ENCODE measurements at regions not wholly inside any gene's neighbourhood (a gene's known extent, or its start where the extent isn't known, plus 50 kb on each side); places are given as distances from the start of the nearest gene placed in this dataset.

GRCh38 chr1:94362466-94363058 lies 55.6 kb upstream of the ABCD3 start:
- TF ChIP-seq CTCF (IDR thresholded peaks at IDR 0.05) = no peak

GRCh38 chr1:94358630-94359599 lies 59.3 kb upstream of the ABCD3 start:
- TF ChIP-seq CTCF (IDR thresholded peaks at IDR 0.05) = no peak
- DNase-seq (ENCODE audit: low spot score) = no peak
- no peak overlapping the region for H3K27ac ChIP-seq

More at GRCh38 chr1:94362466-94363058, 55.6 kb upstream of the ABCD3 start:
- Histone ChIP-seq H3K4me3 (no peak overlapping the region), H3K27ac (no peak overlapping the region)
- no peak for DNase-seq (ENCODE audit: low spot score)

GRCh38 chr1:94357661-94358060 lies 60.5 kb upstream of the ABCD3 start:
- DNase-seq (ENCODE audit: low spot score) = no peak
- Histone ChIP-seq H3K4me3 (no peak overlapping the region), H3K27ac (no peak overlapping the region)
- TF ChIP-seq CTCF (IDR thresholded peaks at IDR 0.05) = no peak

More at GRCh38 chr1:94358630-94359599, 59.3 kb upstream of the ABCD3 start:
- no peak overlapping the region for H3K4me3 ChIP-seq

DNA sequence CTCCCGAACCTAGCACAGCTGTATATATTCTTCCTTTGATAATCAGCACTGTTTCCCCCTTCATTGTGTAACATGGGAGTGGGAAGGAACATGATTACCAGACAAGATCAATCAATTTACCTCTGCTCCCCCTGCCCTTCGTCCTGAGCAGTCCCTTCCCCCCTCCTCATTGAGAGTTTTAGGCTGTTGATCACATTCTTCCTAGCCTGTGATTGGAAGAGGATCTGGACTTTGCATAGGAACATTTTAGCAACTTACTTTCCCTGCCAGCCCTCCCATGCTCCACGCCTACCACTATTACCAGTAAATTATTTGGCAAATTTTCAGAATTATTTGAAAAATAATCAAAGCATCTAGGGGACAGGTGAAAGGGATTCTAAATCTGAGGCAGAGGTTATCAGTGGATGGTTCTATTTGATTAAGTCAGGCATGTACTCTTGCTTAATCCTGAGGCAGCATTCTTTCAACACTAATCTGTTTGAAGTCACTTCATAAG lies 62.7 kb upstream of the ABCD3 start:
- no peak for DNase-seq (ENCODE audit: low spot score)
- no peak for TF ChIP-seq CTCF (IDR thresholded peaks at IDR 0.05)
- Histone ChIP-seq H3K4me3 (no peak overlapping the region), H3K27ac (no peak overlapping the region)

GRCh38 chr1:94351481-94351880 lies 66.7 kb upstream of the ABCD3 start:
- Histone ChIP-seq H3K4me3 (no peak overlapping the region), H3K27ac (no peak overlapping the region)
- TF ChIP-seq CTCF (IDR thresholded peaks at IDR 0.05) = no peak
- no peak for DNase-seq (ENCODE audit: low spot score)

- H3K27ac ChIP-seq = no peak overlapping the region
- no peak for DNase-seq (ENCODE audit: low spot score)
- no peak for TF ChIP-seq CTCF (IDR thresholded peaks at IDR 0.05)
- H3K4me3 ChIP-seq = no peak overlapping the region
Observed at GRCh38 chr1:94350350-94350924, 67.8 kb upstream of the ABCD3 start.

All from coronary artery (tissue), 2 donors.